Stomach (tissue), 4 donors: ENCODE measurements at regions not wholly inside any gene's neighbourhood (a gene's known extent, or its start where the extent isn't known, plus 50 kb on each side); places are given as distances from the start of the nearest gene placed in this dataset.

Source experiments
- POLR2A ChIP-seq, 4 donors: fragments of 450-650 bp; IDR thresholded peaks; one replicate each; pipeline ENCODE4 v1.6.1; 2016; ENCODE audit warnings: antibody characterized with exemption in 4 of 4, control low read depth in 2 of 4, mild to moderate bottlenecking in 1 of 4, moderate library complexity in 1 of 4
- TF ChIP-seq, protein P1 (sequence below), 7 experiments: fragments of 450-650 bp in 4 of 7; fragments of 200-600 bp in 3 of 7; sonication (generic) in 3 of 7; IDR thresholded peaks; one replicate each; pipeline ENCODE4 v1.5.1; 2016 to 2019; ENCODE audit warnings: antibody characterized with exemption in 7 of 7, control low read depth in 2 of 7, mild to moderate bottlenecking in 1 of 7

DNA sequence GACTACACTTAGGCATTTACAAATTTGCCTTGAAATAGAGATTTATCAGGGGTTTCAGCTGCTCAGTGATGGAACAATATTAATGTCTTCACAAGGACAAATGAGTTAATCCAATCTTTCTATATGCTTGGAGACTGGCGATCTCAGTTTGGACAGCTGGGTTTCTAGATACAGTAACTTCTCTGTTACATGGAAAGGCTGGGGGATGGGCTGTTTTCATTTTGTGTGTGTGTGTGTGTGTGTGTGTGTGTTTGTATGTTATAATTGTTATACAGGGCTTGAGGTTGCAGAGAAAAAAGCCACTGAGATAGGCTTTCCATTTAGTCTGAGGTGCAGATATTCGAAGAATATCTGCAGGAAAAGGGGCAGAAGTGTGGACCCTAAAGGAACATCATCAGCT is 359.3 kb upstream of the SALL1 start:
- TF ChIP-seq, protein P1, sequence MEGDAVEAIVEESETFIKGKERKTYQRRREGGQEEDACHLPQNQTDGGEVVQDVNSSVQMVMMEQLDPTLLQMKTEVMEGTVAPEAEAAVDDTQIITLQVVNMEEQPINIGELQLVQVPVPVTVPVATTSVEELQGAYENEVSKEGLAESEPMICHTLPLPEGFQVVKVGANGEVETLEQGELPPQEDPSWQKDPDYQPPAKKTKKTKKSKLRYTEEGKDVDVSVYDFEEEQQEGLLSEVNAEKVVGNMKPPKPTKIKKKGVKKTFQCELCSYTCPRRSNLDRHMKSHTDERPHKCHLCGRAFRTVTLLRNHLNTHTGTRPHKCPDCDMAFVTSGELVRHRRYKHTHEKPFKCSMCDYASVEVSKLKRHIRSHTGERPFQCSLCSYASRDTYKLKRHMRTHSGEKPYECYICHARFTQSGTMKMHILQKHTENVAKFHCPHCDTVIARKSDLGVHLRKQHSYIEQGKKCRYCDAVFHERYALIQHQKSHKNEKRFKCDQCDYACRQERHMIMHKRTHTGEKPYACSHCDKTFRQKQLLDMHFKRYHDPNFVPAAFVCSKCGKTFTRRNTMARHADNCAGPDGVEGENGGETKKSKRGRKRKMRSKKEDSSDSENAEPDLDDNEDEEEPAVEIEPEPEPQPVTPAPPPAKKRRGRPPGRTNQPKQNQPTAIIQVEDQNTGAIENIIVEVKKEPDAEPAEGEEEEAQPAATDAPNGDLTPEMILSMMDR (IDR thresholded peaks at IDR 0.05) = no peak
- TF ChIP-seq POLR2A (IDR thresholded peaks at IDR 0.05) = no peak
